Activated naive CD4-positive, alpha-beta T cell treated with anti-CD3 and anti-CD28 coated beads, Interleukin-2, amount 50 U/mL, for 16 hours (primary cell): ENCODE measurements at regions not wholly inside any gene's neighbourhood (a gene's known extent, or its start where the extent isn't known, plus 50 kb on each side); places are given as distances from the start of the nearest gene placed in this dataset.

Experiments
- DNase-seq: peaks from one replicate; pipeline ENCODE4 v3.0.0-alpha.2; 2020

- DNase-seq, result no peak
These were observed 359.8 kb upstream of the ZNF608 start for GRCh38 chr5:125106271-125106670.

GRCh38 chr5:125106881-125107280 is 360.4 kb upstream of the ZNF608 start:
- DNase-seq, result no peak

DNA sequence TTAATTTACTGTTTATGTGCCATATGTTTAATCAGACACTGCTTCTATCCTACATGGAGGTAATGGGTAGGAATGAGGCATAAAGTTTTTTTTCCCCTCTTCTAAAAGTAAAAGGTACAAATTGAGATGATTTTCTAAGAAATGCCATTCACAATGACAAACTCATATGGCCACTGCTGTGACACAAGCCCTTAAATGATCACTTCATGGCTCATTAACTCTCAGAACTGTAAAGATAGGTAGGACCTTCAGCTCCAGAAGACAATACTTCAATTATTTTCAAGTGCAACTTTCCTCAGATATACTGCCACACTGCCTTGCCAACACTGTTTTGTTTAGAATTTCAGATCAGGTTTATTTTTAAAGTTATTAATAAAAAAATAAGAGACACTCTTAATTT is 362.9 kb upstream of the ZNF608 start:
- no peak for DNase-seq

GRCh38 chr5:125109816-125110215 is 363.4 kb upstream of the ZNF608 start:
- no peak for DNase-seq

- DNase-seq, result no peak
These were observed 365.8 kb upstream of the ZNF608 start for GRCh38 chr5:125112196-125112595.

- no peak for DNase-seq
These were observed 366.9 kb upstream of the ZNF608 start for GRCh38 chr5:125113328-125113727.

DNA sequence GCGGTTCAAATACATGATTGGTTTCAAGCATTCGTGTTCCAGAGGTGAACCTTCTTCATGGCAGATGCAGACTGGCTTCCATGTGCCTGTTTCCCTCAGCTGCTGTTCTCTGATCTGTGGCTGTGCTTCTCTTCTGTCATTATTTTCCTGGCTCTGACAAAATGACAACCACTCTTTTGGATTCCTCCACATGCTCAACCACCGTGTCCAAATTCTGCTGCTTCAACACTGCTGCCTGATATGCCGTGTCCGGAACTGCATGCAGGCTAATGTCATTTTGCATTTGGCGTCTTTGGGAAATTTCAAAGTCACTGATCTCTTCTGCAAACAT is 368.7 kb upstream of the ZNF608 start:
- DNase-seq, result no peak

DNA sequence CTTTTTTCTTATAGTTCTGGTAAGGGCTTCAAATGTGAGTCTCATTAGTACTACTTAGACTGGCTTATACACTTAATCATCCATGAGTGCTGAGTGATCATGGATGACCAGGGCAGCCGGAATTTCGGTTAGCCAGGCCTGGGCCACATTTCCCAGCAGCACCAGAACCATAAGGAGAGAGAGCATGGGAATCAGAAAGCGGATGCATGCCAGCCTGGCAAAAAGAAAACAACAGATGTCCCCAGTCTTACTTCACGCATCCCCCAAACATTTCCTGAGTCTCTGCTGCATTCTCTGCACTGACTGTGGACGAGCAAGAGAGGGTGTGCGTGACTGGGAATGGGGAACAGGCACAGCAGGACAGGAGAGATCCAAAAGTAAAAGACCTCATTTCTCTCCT is 371.1 kb upstream of the ZNF608 start:
- no peak for DNase-seq

DNA sequence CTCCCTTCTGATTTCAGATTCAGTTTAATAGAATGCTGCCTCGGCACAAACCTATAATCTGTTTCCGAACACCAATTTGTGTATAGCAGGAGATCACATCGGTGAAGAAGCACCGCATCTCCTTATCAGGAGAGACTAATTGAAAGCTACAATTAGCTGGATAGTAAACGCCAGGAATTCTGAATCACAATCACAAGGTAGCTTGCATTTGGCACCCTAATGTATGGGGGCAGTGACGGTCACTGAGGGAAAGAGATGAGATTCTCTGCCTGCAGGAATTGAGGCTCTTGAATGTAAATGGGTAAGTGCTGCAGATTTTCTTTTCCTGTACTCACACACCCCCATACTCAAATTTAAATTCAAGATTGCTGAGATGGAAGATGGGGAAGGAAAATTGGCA is 373.6 kb upstream of the ZNF608 start:
- no peak for DNase-seq

DNA sequence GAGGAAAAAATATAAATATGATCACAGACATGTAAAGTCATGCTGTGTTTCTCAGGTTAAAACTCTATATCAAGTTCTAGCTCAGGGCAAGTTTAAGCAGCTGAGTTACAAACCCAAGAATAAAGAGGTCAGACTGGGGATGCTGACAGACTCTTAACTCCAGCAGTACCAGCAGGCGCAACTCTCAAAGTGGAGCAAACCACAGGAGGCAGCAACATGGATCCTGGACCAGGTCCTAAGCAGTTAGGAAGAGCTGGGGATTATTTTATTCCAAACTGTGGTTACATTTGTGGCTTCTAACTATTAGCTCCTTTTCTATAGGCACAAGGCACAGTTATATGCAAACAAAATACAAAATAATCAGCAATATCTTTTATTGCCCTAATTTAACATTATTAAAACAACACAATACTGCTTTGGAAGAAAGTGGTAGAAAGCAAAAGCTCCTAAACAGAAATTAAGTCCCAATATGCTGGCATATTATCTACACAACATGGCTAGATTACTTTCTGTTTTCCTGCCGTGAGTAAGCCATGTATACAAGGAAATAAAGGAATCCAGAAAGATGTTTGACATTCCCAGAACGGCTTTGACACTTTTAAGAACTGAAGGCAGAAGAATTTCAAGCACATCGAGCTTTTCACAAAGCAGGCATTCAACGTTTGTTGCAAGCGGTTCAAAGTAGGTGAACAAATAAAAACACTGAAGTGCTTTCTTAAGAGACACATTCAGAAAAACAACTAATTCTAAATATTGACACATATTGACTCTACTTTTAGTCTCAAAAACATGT is 378.8 kb upstream of the ZNF608 start:
- no peak for DNase-seq

DNA sequence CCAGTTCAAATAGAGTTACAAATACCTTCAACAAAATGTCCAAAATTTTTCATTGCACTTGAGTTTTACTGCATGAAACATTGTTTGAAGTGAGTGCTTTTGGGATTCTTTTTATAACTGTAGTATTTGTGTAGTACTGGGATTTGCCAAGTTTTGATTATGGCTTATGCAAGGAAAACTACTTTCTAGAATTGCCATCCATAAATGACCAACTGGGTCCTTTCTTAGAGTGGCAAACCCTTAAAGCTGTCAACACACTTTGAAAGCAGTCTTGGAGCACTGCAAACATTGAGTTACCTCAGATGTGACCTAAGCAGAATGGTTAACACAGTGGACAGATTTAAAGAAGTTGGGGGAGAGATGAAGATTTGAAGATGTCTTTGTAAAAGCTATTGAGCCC is 379.6 kb upstream of the ZNF608 start:
- no peak for DNase-seq

DNA sequence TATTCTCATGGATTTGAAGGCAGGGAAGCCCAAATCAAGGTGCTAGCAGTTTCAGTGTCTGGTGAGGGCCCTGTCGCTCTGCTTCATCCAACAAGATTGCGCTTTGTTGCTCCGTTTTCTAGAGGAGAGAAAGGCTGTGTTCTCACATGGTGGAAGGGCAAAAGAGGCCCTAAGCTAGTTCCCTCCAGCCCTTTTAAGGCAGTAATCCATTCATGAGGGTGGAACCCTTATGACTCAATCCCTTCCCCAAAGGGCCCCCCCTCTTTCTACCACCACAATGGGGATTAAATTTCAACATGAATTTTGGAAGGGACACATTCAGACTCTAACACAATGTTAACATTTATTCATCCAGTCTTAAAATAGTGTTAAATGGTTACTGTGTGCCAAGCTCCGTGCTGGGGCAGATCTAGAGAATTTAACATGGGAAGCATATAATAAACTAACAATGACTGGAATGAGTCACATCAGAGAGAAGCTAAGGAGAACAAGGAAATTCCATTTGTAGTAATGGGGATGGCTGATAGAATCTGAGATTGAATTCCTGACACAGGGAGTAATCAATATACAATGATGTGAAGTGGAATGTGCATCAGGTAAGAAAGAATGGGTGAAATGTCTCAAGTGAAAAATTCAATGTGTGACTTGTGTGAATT is 382.8 kb upstream of the ZNF608 start:
- DNase-seq, result no peak

DNA sequence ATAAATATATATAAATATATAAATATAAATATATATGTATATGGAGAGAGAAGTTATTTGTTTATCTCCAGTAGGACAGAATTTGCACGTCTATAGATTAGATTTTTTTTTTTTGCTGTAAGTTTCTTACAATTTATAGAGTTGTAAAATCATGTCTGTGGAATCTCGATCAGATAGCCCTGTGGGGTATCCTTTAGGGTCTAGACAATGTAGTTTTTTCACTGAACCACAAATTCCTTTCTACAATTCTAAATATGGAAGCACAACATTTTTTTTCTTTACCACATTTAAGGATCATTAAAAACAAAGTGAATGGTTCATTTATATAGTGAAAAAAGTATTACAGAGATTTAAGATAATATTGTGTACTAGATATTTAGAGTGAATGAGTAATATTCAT is 384.2 kb upstream of the ZNF608 start:
- no peak for DNase-seq

DNA sequence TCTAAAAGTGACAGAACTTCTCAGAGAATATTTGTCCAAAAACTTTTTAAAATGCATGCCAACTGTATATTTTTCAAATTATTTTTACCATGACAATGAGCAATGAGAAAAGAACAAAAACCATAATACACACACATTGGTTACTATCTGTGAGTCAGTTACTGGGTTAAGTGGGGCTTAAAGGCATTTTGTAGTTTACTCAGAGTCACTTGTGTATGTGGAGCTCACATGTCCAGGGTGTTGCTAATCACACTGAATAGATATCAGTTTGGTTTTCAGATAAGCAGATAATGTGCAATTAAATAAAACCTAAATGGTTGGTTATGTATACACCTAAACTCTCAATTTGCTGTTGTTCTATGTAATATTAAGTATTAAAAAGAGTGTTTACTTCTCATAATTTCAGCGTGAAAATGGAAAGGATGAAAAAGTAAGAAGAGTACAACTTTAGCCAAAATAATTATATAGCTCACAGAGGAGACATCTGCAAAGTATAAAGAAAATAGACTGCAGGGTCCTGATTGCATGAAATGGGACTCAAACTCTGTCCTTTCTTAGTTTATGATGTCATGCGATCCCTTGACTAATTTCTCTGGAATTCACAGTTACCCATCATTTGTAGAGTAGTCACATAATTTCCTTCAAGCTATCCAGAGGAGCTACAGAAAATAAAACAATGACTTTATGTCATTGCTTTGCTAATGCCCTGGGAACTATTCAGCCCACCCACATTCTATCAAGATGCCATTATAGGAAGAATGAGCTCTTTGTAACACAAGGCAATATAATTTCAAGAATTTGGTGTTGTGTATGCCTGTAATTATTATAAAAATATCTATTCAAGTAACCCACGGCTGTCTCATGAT is 388.0 kb upstream of the ZNF608 start:
- no peak for DNase-seq

GRCh38 chr5:125137535-125137934 is 391.1 kb upstream of the ZNF608 start:
- no peak for DNase-seq

- DNase-seq, result no peak
These were observed 391.8 kb upstream of the ZNF608 start for GRCh38 chr5:125138266-125138665.

- DNase-seq, result no peak
These were observed 393.2 kb upstream of the ZNF608 start for GRCh38 chr5:125139590-125139989.

GRCh38 chr5:125140220-125140619 is 393.8 kb upstream of the ZNF608 start:
- no peak for DNase-seq

GRCh38 chr5:125140855-125141254 is 394.4 kb upstream of the ZNF608 start:
- DNase-seq, result no peak

- no peak for DNase-seq
These were observed 396.0 kb upstream of the ZNF608 start for GRCh38 chr5:125142458-125142857.

GRCh38 chr5:125143011-125143410 is 396.6 kb upstream of the ZNF608 start:
- DNase-seq, result no peak

DNA sequence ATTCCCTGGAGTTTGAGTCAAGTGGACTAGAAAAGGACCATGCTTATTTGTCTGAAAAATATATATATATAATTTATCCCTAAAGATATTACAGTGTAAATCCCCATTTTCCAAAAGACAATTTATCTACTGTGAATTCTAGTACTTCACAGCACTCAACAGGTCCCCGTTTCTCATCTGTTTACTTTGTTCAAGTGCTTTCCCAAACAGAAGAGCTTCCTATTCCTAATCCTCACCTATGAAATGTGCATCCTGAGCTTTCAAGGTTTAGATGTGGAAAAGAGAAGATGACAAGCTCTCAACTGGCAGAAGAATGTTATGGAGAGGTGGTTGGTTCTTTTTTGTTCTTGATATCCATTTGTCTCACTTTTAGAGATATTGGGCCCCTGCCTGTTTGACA is 401.6 kb upstream of the ZNF608 start:
- no peak for DNase-seq

GRCh38 chr5:125148706-125149105 is 402.3 kb upstream of the ZNF608 start:
- DNase-seq, result no peak

DNA sequence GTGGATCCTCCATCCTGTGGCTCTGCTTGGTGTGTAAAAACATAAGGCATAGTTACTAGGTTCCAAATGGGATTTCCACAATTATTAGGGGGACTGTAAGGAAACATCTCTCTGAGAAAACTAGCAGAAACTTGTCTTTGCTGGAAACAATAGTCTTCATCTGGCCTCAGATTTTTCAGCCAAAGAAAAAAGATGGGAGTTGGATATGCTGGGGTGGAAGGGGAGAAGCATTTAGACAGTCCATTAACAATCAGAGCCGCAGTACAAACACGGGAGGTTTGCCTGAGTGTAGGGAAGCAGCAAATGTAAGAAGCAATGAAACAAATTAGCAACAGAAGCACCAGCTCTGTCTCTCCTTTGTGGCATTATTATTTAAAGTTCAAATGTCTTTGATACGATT is 402.7 kb upstream of the ZNF608 start:
- DNase-seq, result no peak
